Fibroblast of skin of back (primary cell): ENCODE measurements at regions not wholly inside any gene's neighbourhood (a gene's known extent, or its start where the extent isn't known, plus 50 kb on each side); places are given as distances from the start of the nearest gene placed in this dataset.
A peak's percentile ranks its signal among the peaks of the same experiment; 100 is the strongest.

Experiments
- DNase-seq: peaks from one replicate; pipeline ENCODE4 v3.0.0-alpha.2; 2013

GRCh38 chr7:41063116-41063515, 639.8 kb downstream of the INHBA start:
- no peak for DNase-seq

GRCh38 chr7:41060796-41061195, 642.1 kb downstream of the INHBA start:
- no peak for DNase-seq

GRCh38 chr7:41059796-41060195, 643.1 kb downstream of the INHBA start:
- DNase-seq = no peak

DNA sequence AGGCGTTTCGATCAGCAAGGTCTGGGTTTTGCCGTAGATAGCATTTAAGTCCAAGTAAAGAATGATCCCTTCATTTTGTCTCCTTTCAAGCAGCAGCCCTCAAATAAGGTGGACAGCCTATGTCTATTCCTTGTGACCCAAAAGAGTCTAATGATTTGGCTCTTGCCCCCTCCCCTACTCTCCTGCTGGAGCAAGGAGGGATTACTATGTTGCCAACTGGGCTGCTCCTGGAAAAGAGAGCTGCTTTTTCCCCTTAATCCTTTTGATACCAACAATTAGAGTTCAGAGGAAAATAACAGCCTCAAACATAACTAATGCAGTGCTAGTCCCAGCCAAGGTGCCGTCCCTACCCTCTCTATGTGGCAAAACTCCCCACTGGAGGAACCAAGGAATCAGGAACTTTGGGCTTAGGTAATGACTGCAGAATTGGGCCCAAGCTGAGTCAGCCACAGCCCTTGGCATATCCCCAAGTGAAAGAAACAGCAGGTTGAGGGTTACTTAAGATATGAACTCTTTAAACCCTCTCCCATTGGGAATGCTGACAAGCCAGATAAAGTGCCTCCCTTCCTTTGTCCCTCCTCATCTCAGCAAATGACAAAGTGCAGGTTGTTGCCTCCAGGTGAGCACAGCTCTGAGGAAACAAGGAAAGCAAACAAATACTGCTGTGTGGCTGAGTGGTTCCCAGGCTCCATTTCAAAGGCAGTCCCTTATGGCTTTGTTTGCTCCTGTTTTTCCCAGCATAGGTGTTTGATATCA, 643.7 kb downstream of the INHBA start:
- no peak for DNase-seq

DNA sequence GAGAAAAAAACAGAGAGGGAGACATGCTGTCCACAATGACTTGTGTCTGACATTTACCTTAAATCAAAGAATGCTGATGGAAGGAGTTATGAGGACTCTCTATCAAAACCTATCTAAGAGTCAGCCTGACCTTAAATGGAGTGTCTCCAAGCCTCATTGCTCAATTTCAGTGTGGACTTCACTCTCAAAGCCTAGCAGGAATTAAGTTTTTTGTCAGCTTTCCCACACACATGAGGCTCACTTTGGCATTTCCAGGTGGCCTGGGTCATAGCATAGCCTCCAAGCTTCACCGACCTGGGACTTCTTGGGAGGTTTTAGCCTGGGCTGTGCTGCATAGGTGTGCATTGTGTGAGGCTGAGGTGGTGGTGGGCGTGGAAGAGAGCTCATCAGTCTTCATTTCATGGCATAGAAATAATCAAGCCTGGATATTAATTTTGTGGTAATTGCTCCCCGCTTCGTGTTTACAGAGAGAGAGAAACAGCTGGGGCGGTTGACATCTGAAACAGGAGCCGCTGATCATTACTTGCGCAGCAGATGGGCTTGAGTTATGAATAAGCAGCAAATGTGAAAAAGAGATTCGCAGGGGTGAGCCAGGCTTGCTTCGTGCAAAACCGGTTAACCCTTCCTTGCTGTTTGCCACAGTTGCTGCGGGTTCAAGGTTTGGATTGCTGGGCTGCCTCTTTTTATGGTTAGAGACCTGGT, 647.8 kb downstream of the INHBA start:
- no peak for DNase-seq

DNA sequence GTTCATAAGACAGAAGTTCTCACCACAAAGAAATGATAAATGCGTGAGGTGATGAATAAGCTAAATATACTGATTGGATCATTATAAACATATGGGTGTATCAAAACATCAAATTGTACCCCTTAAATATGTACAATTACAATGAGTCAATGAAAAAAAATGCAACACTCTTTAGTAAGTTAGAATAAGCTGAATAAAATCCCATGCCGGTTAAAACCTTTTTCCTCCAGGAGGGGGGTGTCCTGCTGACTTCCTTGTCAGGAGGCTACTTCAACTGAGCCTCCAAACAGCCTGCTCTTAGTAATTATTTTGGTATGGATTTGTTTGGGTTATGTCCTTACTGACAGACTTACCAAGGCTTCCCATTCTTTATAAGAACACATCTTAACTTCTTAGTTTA, 649.1 kb downstream of the INHBA start:
- peak; percentile 94 for DNase-seq

DNA sequence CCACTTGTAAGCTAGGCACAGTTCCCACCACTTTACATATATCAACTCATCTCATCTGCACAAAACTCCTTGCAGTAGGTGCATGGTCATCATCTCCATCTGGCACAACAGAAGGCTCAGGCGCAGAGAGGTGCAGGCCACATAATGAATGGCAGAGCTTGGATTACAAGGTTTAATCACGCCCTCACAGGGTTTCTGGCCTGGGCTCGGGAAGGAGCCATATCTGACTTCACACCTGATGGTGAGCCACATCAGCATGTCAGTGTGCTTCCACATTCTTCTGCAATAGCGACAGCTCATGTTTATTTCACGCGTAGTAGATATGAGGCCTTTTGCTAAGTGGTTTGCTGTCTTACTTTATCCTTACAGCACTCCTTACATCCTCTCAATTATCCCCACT, 650.2 kb downstream of the INHBA start:
- no peak for DNase-seq

DNA sequence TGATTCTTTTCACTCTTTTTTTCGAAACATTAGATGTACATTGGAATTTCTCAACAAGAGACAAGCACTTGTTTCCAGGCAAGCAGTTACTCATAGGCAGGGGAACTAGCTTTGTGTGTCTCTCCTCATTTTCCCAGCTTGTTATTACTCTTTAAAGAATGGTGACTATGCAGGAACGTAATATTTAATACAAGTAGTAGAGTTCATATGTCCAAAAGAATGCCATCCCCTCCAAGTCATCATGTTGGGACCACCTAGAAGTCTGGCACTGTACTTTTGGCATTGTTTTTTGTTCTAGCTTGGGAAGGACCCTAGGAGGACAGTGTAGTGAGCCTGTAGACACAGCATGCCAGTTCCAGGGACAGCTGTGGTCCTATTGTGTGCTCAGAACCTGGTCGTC, 650.7 kb downstream of the INHBA start:
- peak; percentile 75 for DNase-seq

DNA sequence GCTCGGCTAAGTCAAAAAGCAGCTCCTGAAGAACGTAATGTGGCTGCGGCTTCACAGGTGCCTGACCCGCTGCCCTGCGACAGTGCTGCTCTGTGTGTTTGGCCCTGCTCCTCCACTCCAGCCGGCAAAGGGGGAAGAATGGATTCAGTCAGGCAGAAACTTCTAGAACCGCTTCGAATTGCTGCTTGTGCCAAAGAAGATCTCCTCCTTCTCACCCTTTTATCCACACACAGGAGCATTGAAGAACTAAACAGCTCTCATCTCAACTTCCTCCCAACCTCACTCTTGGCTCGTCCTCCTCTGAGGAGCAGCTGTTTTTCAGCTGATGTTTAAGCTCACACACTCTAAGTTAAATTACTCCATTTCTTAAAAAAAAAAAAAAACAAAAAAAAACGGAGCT, 651.4 kb downstream of the INHBA start:
- no peak for DNase-seq

DNA sequence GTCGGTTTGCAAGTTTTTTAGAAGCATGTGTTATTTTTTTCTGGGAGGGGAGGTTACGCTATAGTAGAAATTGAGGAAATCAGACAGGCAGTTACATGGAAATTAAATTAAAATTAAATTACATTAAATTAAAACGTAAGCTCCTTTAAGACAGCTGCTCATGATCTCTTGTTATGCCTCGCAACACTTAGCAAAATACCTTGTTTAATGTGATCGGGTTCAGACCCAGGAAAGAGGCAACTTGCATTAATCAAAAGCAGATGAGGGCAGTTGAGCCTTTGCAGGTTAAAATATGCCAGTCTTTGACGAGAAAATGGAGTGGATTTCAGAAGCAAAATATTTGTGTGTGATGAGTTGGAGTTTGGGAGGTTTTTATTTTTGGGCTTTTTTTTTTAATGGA, 651.8 kb downstream of the INHBA start:
- DNase-seq = no peak

GRCh38 chr7:41048771-41049170, 654.1 kb downstream of the INHBA start:
- no peak for DNase-seq

- DNase-seq = peak; percentile 88
Observed at GRCh38 chr7:41047789-41048191, 655.1 kb downstream of the INHBA start.

- no peak for DNase-seq
Observed at GRCh38 chr7:41047211-41047610, 655.7 kb downstream of the INHBA start.

GRCh38 chr7:41046776-41047175, 656.1 kb downstream of the INHBA start:
- no peak for DNase-seq

DNA sequence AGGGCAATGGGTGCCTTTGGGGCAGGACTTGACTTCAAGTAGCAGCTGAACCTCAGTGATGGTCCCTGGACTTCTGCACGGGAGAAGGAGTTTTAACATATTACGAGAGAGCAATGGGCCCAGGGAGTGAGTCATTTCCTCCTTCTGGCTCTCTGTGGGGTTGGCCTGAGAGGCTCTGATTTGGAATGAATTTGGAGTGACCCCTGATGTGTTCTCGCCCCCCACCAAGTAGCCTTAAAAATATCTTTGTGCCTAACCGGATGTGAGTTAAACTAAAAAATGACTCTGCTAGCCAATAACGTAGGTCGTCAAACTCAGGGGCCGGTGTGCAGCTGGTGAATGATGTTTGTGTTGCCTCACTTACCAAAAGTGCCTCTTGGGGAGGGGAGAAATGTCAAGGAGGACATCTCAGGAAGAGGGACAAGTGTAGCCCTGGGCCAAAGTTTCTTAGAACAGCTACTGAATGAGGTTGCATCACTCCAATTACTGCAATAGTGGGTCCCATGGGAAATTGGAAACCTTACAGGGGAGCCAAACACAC, 656.6 kb downstream of the INHBA start:
- peak; percentile 92 for DNase-seq

DNA sequence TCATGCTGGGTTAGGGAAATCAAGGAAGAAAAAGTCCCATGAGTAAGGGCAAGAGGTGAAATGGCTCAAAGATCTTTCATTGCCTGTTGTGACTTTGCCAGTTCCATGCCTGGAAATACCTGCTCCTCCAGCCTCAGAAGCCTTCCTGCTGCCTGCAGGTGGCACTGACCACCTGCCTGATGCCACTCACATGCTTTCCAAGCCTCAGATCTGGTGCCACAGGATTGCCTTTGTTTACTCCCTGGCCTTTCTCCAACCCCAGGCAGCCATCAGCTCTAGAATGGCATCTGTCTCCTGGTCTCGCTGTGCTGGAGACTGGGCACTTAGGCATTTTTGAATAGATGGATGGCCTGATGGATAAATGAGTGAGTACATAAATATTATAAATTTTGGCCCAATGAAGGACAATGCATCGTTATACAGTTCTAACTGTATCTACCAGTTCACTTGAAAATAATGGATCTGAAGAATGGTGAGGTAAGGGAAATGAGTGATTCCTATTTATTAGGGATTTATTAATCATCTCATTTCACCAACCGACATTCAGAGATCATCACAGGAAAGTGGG, 657.2 kb downstream of the INHBA start:
- no peak for DNase-seq

- no peak for DNase-seq
Observed at GRCh38 chr7:41039981-41040380, 662.9 kb downstream of the INHBA start.

- DNase-seq = peak; percentile 70
Observed at GRCh38 chr7:41039386-41039953, 663.4 kb downstream of the INHBA start.

GRCh38 chr7:41038211-41038610, 664.7 kb downstream of the INHBA start:
- no peak for DNase-seq

- DNase-seq = no peak
Observed at GRCh38 chr7:41037691-41038090, 665.2 kb downstream of the INHBA start.

DNA sequence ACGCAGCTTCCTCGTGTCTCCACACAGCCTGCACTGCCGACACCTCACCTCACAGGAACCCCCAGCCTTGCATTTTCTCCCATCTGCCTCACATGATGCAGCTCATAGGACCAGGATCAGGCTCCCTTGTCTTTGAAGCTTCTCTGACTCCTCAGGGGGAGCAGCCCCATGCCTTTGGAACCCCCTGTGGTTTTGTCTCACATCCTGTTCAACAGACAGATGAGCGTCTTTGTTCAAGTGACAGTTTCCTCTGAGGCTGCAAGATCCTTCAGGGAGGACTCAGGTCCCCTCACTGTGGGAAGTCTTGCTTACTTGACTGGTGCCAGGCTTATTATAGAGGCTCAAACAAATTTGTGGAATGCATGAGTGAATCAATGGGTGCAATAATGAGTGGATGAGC, 667.1 kb downstream of the INHBA start:
- peak; percentile 65 for DNase-seq

- peak; percentile 59 for DNase-seq
Observed at GRCh38 chr7:41033500-41033899, 669.4 kb downstream of the INHBA start.

- peak; percentile 85 for DNase-seq
Observed at GRCh38 chr7:41030673-41031072, 672.2 kb downstream of the INHBA start.
